ENCODE measurements at regions not wholly inside any gene's neighbourhood (a gene's known extent, or its start where the extent isn't known, plus 50 kb on each side); places are given as distances from the start of the nearest gene placed in this dataset.

DNA sequence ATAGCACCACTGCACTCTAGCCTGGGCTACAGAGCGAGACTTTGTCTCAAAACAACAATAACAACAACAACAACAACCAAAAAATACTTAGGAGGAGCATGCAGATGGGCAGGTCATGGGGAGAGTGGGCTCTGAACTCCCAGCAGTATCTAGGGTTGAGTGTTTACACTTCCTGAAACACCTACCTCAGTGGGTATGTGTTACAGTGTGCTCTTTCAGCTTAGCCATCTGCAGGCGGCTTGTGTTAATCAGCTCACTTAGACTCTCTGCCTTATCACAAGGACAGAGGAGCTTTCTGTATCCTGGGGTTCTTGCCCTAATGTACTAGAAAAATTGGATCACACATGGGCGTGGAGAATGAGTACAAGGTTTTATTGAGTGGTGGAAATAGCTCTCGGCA is 340.2 kb downstream of the KIF20B start:
- ATAC-seq (ENCODE audit: low FRiP score) (no peak), DNase-seq (ENCODE audit: low spot score) (no peak)
- TF ChIP-seq CTCF (IDR thresholded peaks at IDR 0.05) = no peak

DNA sequence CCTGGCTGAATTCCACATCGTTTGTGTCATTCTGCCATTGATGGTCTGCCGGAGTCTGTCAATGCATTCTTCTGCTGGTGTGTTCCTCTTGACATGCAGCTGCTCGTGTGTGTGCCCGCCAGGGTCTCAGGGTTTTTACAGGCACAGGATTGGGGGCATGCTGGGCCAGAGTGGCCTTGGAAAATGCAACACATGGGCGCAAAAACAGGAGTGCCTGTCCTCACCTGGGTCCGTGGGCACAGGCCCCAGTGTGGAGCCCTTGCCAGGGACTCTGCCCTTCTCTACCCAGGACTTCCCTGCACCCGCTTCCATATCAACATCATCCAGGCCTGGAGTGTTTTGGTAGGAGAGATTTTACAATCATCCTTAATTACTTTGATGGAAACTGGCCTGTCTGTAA is 340.7 kb downstream of the KIF20B start:
- ATAC-seq (ENCODE audit: low FRiP score) (no peak), DNase-seq (ENCODE audit: low spot score) (no peak)
- no peak for TF ChIP-seq CTCF (IDR thresholded peaks at IDR 0.05)

GRCh38 chr10:90047243-90047729 is 345.9 kb downstream of the KIF20B start:
- DNase-seq (ENCODE audit: low spot score) (no peak), ATAC-seq (ENCODE audit: low FRiP score) (no peak)
- TF ChIP-seq CTCF (IDR thresholded peaks at IDR 0.05) = no peak

DNA sequence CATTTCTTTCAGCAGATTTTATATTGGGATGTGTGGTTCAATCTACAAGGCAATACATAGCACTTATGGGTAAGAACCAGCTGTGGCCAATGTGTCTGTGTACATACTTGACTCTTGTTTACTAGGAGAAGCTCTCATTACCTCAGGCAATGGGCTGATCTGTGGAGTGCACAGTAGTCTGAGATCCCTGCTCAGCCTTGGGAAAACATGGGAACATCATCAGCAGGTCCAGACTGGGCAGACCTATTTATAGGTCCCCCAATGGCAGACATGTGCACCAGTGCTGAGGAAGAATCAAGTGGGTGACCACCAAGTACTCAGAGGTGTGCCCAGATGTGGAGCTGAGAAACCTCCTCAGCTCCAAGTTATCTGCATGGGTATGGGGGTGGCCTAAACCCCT is 349.7 kb downstream of the KIF20B start:
- no peak for TF ChIP-seq CTCF (IDR thresholded peaks at IDR 0.05)
- ATAC-seq (ENCODE audit: low FRiP score) = no peak

GRCh38 chr10:90051474-90051873 is 350.1 kb downstream of the KIF20B start:
- TF ChIP-seq CTCF (IDR thresholded peaks at IDR 0.05) = no peak
- ATAC-seq (ENCODE audit: low FRiP score) (no peak), DNase-seq (ENCODE audit: low spot score) (no peak)

More for the DNA sequence above, 349.7 kb downstream of the KIF20B start:
- no peak for DNase-seq (ENCODE audit: low spot score)

- ATAC-seq (ENCODE audit: low FRiP score) = no peak
- no peak for TF ChIP-seq CTCF (IDR thresholded peaks at IDR 0.05)
- no peak for DNase-seq (ENCODE audit: low spot score)
These were observed 361.4 kb downstream of the KIF20B start for GRCh38 chr10:90062786-90063185.

DNA sequence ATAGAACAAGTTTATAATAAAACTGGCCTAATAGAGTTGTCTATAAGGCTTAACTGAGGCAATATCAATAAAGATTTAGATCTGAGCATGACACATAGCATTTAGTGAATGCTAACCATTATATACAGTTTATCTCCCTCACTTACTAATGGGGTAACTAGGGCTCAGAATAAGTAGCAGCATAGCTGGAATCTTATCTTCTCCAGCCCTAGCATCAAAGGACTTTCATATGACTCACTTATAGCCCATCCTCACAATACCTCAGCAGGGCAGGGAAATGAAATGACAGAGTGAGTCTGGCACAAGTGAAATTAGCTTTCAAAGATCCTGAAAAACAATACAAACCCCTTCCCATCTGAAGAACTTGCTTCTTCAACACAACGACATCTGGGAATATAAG is 362.9 kb downstream of the KIF20B start:
- TF ChIP-seq CTCF (IDR thresholded peaks at IDR 0.05) = no peak
- no peak for ATAC-seq (ENCODE audit: low FRiP score)
- no peak for DNase-seq (ENCODE audit: low spot score)

All from omental fat pad (tissue), 3 donors.